Ovary (tissue), 7 donors: ENCODE measurements at regions not wholly inside any gene's neighbourhood (a gene's known extent, or its start where the extent isn't known, plus 50 kb on each side); places are given as distances from the start of the nearest gene placed in this dataset.

ENCODE experiments used
- DNase-seq, 5 donors: peaks; one replicate each; pipeline ENCODE4 v3.0.0-alpha.2; 2019 to 2020
- H3K27ac ChIP-seq, 2 donors: fragments of 200-600 bp; one replicate each; pipeline versions ENCODE4 v1.5.1 to v1.8.0; 2019 to 2022
- H3K27me3 ChIP-seq: fragments of 200-600 bp; one replicate; pipeline ENCODE4 v1.8.0; 2022
- H3K36me3 ChIP-seq: fragments of 200-600 bp; sonication (generic); one replicate; pipeline ENCODE4 v1.5.1; 2019
- H3K4me1 ChIP-seq: one replicate; pipeline ENCODE4 v1.8.1; 2013; ENCODE audit warnings: mild to moderate bottlenecking, moderate library complexity; ENCODE audit not compliant: insufficient read depth
- H3K4me3 ChIP-seq: fragments of 200-600 bp; sonication (generic); one replicate; pipeline ENCODE4 v1.5.1; 2017
- H3K9me3 ChIP-seq, 2 donors: fragments of 200-600 bp in 1 of 2; sonication (generic) in 1 of 2; one replicate each; pipeline versions ENCODE4 v1.5.1 to v1.8.1; 2013 to 2019; ENCODE audit warnings: mild to moderate bottlenecking in 1 of 2, moderate library complexity in 1 of 2
- EP300 ChIP-seq: sonication (generic); formaldehyde crosslinking; IDR thresholded peaks from one replicate; pipeline ENCODE4 v1.6.1; 2017; ENCODE audit warnings: antibody characterized with exemption
- POLR2A ChIP-seq: fragments of 450-650 bp; IDR thresholded peaks from one replicate; pipeline ENCODE4 v1.6.1; 2017; ENCODE audit warnings: antibody characterized with exemption, mild to moderate bottlenecking, moderate library complexity
- WGBS, 3 donors: extraction: QIAGEN DNeasy Blood & Tissue Kit in 1 of 3; methylation state at CpG; one replicate each; pipeline versions ENCODE4 v1.1.5 to v1.1.7; 2013 to 2017; 5-methylcytosine and 5-hydroxymethylcytosine counted together
- intact Hi-C, 4 donors: fragments of 100-400 bp; cut with DNase I; formaldehyde crosslinking; loops; one replicate each; pipeline versions ENCODE4 v1.11.0 to v1.15.1; 2022 to 2023
- TF ChIP-seq, protein P1 (sequence below), 3 donors: fragments of 450-650 bp in 2 of 3; fragments of 200-600 bp in 1 of 3; IDR thresholded peaks; one replicate each; pipeline versions ENCODE4 v1.5.1 to v1.8.0; 2016 to 2022; ENCODE audit warnings: antibody characterized with exemption in 3 of 3, mild to moderate bottlenecking in 1 of 3
- donor health status: DM: no; HTN: no; CAD: no; lungs with moderate emphysema.
- donor health status: DM: no; HTN: no; CAD: no.
- donor health status: Bipolar disorder and iron deficiency.
- donor health status: DM: no; HTN: no; CAD: no.
- donor health status: DM: yes; HTN: yes; CAD: no.

DNA sequence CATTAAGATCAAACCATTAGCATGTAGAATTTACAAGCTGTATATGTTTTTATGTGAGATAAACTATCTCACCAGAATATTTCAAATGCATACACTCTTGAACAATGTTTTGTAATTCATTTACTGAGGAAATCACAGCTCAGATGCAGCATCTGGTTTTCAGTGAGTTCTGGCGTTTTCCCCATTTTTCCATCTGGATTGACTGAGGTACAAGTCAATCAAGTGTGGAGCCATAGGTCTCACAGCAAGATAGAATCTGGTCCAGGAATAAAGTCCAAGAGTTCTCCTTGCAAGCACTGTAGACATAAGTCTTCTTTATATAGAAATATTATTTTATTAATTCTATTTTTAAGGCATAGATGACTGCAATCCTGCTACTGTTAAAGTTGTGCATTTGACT, 219.3 kb downstream of the ZBBX start:
- Histone ChIP-seq H3K27ac (no peak overlapping the region), H3K36me3 (no peaks in the 10 kb centered on the region), H3K4me3 (no peak overlapping the region), H3K4me1 (no peaks in the 10 kb centered on the region), H3K27me3 (no peaks in the 10 kb centered on the region), H3K9me3 (no peaks in the 10 kb centered on the region)
- DNase-seq: no peak
- TF ChIP-seq EP300 (no peak), POLR2A (no peak)
- TF ChIP-seq, protein P1, sequence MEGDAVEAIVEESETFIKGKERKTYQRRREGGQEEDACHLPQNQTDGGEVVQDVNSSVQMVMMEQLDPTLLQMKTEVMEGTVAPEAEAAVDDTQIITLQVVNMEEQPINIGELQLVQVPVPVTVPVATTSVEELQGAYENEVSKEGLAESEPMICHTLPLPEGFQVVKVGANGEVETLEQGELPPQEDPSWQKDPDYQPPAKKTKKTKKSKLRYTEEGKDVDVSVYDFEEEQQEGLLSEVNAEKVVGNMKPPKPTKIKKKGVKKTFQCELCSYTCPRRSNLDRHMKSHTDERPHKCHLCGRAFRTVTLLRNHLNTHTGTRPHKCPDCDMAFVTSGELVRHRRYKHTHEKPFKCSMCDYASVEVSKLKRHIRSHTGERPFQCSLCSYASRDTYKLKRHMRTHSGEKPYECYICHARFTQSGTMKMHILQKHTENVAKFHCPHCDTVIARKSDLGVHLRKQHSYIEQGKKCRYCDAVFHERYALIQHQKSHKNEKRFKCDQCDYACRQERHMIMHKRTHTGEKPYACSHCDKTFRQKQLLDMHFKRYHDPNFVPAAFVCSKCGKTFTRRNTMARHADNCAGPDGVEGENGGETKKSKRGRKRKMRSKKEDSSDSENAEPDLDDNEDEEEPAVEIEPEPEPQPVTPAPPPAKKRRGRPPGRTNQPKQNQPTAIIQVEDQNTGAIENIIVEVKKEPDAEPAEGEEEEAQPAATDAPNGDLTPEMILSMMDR (IDR thresholded peaks at IDR 0.05): no peak
- WGBS, 3 donors: 70 to 89% (median 73%) methylated on average over 1 of the region's 1 CpG
- intact Hi-C loops: no loop called here

- Histone ChIP-seq H3K4me1 (no peaks in the 10 kb centered on the region), H3K4me3 (no peak overlapping the region), H3K36me3 (no peaks in the 10 kb centered on the region), H3K27ac (no peak overlapping the region), H3K27me3 (no peaks in the 10 kb centered on the region), H3K9me3 (no peaks in the 10 kb centered on the region)
- intact Hi-C loops: no loop called here
- no peak for DNase-seq
- TF ChIP-seq POLR2A (no peak), EP300 (no peak)
- TF ChIP-seq, protein P1 (IDR thresholded peaks at IDR 0.05): no peak
- 33 to 41% (median 34%) methylated on average over 2 of the region's 2 CpGs for WGBS, 3 donors
Observed at GRCh38 chr3:167151636-167152035, 228.5 kb downstream of the ZBBX start.

GRCh38 chr3:167148136-167148535, 232.0 kb downstream of the ZBBX start:
- TF ChIP-seq POLR2A: no peak
- TF ChIP-seq, protein P1 (IDR thresholded peaks at IDR 0.05): no peak
- TF ChIP-seq EP300: no peak
- Histone ChIP-seq H3K36me3 (no peaks in the 10 kb centered on the region), H3K4me3 (no peak overlapping the region), H3K4me1 (no peaks in the 10 kb centered on the region), H3K27me3 (no peaks in the 10 kb centered on the region), H3K27ac (no peak overlapping the region), H3K9me3 (no peaks in the 10 kb centered on the region)
- WGBS, 3 donors: 79 to 82% (median 82%) methylated on average over 4 of the region's 4 CpGs
- intact Hi-C loops: no loop called here
- no peak for DNase-seq

- WGBS, 3 donors: 73 to 87% (median 83%) methylated on average over 3 of the region's 3 CpGs
- H3K27me3 ChIP-seq: no peaks in the 10 kb centered on the region
- no peaks in the 10 kb centered on the region for H3K36me3 ChIP-seq
- no peak for DNase-seq
- H3K4me1 ChIP-seq: no peaks in the 10 kb centered on the region
- no peak overlapping the region for H3K4me3 ChIP-seq
- H3K27ac ChIP-seq: no peak overlapping the region
- no peaks in the 10 kb centered on the region for H3K9me3 ChIP-seq
- intact Hi-C loops: no loop called here
- no peak for TF ChIP-seq POLR2A
- no peak for TF ChIP-seq EP300
- TF ChIP-seq, protein P1 (IDR thresholded peaks at IDR 0.05): no peak
Observed at GRCh38 chr3:167146911-167147310, 233.2 kb downstream of the ZBBX start.
